ENCODE measurements at regions not wholly inside any gene's neighbourhood (a gene's known extent, or its start where the extent isn't known, plus 50 kb on each side); places are given as distances from the start of the nearest gene placed in this dataset.

DNA sequence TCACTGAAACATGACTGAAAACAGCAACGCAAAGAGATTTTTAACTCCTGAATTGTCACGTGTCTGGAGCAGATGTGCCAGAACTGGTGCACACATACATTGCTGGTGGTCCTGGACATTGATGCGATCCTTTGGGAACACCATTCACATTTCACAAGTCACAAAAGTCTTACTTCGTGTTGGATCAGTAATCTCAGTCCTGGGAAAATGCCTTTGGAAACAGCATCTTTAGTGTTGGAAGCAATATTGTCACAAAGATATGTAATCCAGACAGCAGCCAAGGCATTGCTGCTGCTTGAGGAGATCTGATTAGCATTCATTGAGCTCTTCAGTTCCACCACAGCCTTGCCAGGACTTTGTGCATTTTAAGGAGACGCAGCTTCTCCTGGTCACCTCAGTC, 126.2 kb upstream of the SH3BP4 start:
- Histone ChIP-seq H4K91ac (replicated peaks; ENCODE audit: insufficient read length, low read length) (peak overlapping the region; percentile 7), H3K14ac (ENCODE audit: insufficient read length) (no peak overlapping the region), H2BK20ac (ENCODE audit: low read length) (no peak overlapping the region), H4K20me1 (replicated peaks in 1 of 2; ENCODE audit: control insufficient read depth in 1 of 2, insufficient read depth in 2 of 2, low read length in 2 of 2) (peaks cover 0 to 3% of the 10 kb centered on the region in 2 experiments), H2AK5ac (ENCODE audit: low read depth, low read length) (no peak overlapping the region), H3K4me1 (replicated peaks in 1 of 4; ENCODE audit: control insufficient read depth in 3 of 4, insufficient read depth in 4 of 4, low read length in 3 of 4) (no peaks in the 10 kb centered on the region; a peak in 1 of 7 replicates), H3K79me2 (ENCODE audit: control insufficient read depth in 1 of 2, insufficient read depth in 2 of 2, low read length in 2 of 2) (no peaks in the 10 kb centered on the region), H3K27ac (ENCODE audit: low read depth, low read length) (no peak overlapping the region), H3K9me3 (ENCODE audit: insufficient read depth in 2 of 2, low read depth in 1 of 2, low read length in 1 of 2) (no peaks in the 10 kb centered on the region; a peak in 1 of 4 replicates), H2BK120ac (replicated peaks; ENCODE audit: low read depth, low read length) (no peak overlapping the region), H3K36me3 (ENCODE audit: control insufficient read depth in 2 of 4, insufficient read depth in 4 of 4, low read length in 3 of 4) (no peaks in the 10 kb centered on the region), H3K18ac (ENCODE audit: extremely low read depth, low read length) (no peak overlapping the region), H3K23ac (ENCODE audit: insufficient read length) (no peak overlapping the region), H2BK15ac (ENCODE audit: low read length) (no peak overlapping the region), H2BK12ac (ENCODE audit: low read depth, low read length) (no peak overlapping the region), H2BK5ac (ENCODE audit: low read depth, low read length) (no peak overlapping the region), H3K4me3 (ENCODE audit: extremely low read depth in 1 of 4, insufficient read depth in 2 of 4, low read depth in 3 of 4, low read length in 4 of 4) (no peak overlapping the region), H3K4ac (replicated peaks; ENCODE audit: insufficient read length, low read depth, low read length) (no peak overlapping the region), H3K79me1 (ENCODE audit: low read depth, low read length) (no peaks in the 10 kb centered on the region), H3K9ac (replicated peaks in 1 of 4; ENCODE audit: extremely low read depth in 1 of 4, low read depth in 3 of 4, low read length in 3 of 4) (no peak overlapping the region), H4K5ac (ENCODE audit: insufficient read length, low read depth, low read length) (no peak overlapping the region), H3K23me2 (ENCODE audit: low read depth, low read length) (peaks cover 9% of the 10 kb centered on the region; the same call in 1 of the 2 replicates), H3K56ac (replicated peaks; ENCODE audit: insufficient read length, low read depth, low read length) (no peak overlapping the region), H2AFZ (ENCODE audit: low read length) (no peak overlapping the region), H3K4me2 (ENCODE audit: insufficient read depth in 1 of 2, low read depth in 2 of 2, low read length in 2 of 2) (no peak overlapping the region), H4K8ac (ENCODE audit: extremely low read depth, insufficient read depth, low read length) (no peak overlapping the region), H3K27me3 (replicated peaks in 1 of 4; ENCODE audit: control insufficient read depth in 3 of 4, extremely low read depth in 1 of 4, insufficient read depth in 3 of 4, low read length in 3 of 4) (no peaks in the 10 kb centered on the region)
- CTCF ChIA-PET (ENCODE audit: partially characterized antibody), result no interaction called here
- POLR2A ChIA-PET (ENCODE audit: partially characterized antibody), result interaction anchor here (0.7 to 1.4 kb wide), 2 partner anchors 29 to 237 kb away, joined by 4 read pairs; no protein-coding TSS in a partner anchor
- WGBS, 2 experiments (ENCODE audit: extremely low coverage in 1 of 2, insufficient coverage in 1 of 2, insufficient read length in 1 of 2, insufficient replicate concordance in 2 of 2, low coverage in 1 of 2, low lambda C conversion rate in 2 of 2, missing lambda C conversion rate in 1 of 2), result 78% methylated on average over 5 of the region's 5 CpGs; no CpG with 5 or more reads in 1 of the 2 experiments
- no peak for TF ChIP-seq EGR1 (IDR thresholded peaks at IDR 0.05; ENCODE audit: borderline replicate concordance, low read depth, low read length)
- no peak for TF ChIP-seq PHF8 (conservative IDR thresholded peaks at IDR 0.05; ENCODE audit: low read depth, low read length)
- no peak for TF ChIP-seq GABPA (IDR thresholded peaks at IDR 0.05; ENCODE audit: borderline replicate concordance, insufficient read depth, low read length)
- no peak for TF ChIP-seq RNF2 (IDR thresholded peaks at IDR 0.05; ENCODE audit: borderline replicate concordance, low read depth, low read length, missing control alignments, poor library complexity, severe bottlenecking)
- TF ChIP-seq JUND (IDR thresholded peaks at IDR 0.05; ENCODE audit: low read length), result no peak
- DNase-seq (ENCODE audit: low read depth in 1 of 2, low spot score in 2 of 2), result no peak
- no peak for FAIRE-seq
